ENCODE measurements at regions not wholly inside any gene's neighbourhood (a gene's known extent, or its start where the extent isn't known, plus 50 kb on each side); places are given as distances from the start of the nearest gene placed in this dataset.
"Not testable (repeated sequence)": the region's sequence is repeated elsewhere in the genome, so short reads cannot be mapped to it uniquely, and the experiment has no call there.

- H3K27ac ChIP-seq (ENCODE audit: low read depth, low read length); H3K9me3 ChIP-seq (ENCODE audit: control insufficient read depth in 1 of 2, low read length in 2 of 2); H3K9me3 Mint-ChIP-seq; H3K4me3 Mint-ChIP-seq; H3K36me3 ChIP-seq (ENCODE audit: insufficient read depth, low read length); POLR2A ChIA-PET (ENCODE audit: partially characterized antibody); H3K27me3 ChIP-seq (ENCODE audit: insufficient read depth, low read length); H3K4me1 ChIP-seq (ENCODE audit: insufficient read depth, low read length); H3K27me3 Mint-ChIP-seq; CTCF ChIA-PET (ENCODE audit: partially characterized antibody); H3K27ac Mint-ChIP-seq; H3K4me3 ChIP-seq (ENCODE audit: low read length in 2 of 2); intact Hi-C loops (cut with micrococcal nuclease); H3K4me1 Mint-ChIP-seq; H3K36me3 Mint-ChIP-seq: not testable (repeated sequence)
- DNase-seq = peak in 1 of 5 donors; percentile 4
These were observed 167.1 kb downstream of the PLS3 start for GRCh38 chrX:115727792-115728732.

GRCh38 chrX:115732530-115732929 is 171.6 kb downstream of the PLS3 start:
- H3K27me3 Mint-ChIP-seq; H3K9me3 ChIP-seq (ENCODE audit: control insufficient read depth in 1 of 2, low read length in 2 of 2); H3K27me3 ChIP-seq (ENCODE audit: insufficient read depth, low read length); H3K4me3 Mint-ChIP-seq; H3K4me1 Mint-ChIP-seq; H3K36me3 ChIP-seq (ENCODE audit: insufficient read depth, low read length); H3K27ac Mint-ChIP-seq; H3K4me3 ChIP-seq (ENCODE audit: low read length in 2 of 2); CTCF ChIA-PET (ENCODE audit: partially characterized antibody); H3K36me3 Mint-ChIP-seq; H3K27ac ChIP-seq (ENCODE audit: low read depth, low read length); POLR2A ChIA-PET (ENCODE audit: partially characterized antibody); H3K4me1 ChIP-seq (ENCODE audit: insufficient read depth, low read length); H3K9me3 Mint-ChIP-seq; intact Hi-C loops (cut with micrococcal nuclease); DNase-seq: not testable (repeated sequence)

GRCh38 chrX:115735269-115735668 is 174.3 kb downstream of the PLS3 start:
- H3K36me3 ChIP-seq (ENCODE audit: insufficient read depth, low read length); H3K4me1 Mint-ChIP-seq; H3K4me3 ChIP-seq (ENCODE audit: low read length in 2 of 2); H3K27ac ChIP-seq (ENCODE audit: low read depth, low read length); H3K27me3 Mint-ChIP-seq; POLR2A ChIA-PET (ENCODE audit: partially characterized antibody); H3K9me3 ChIP-seq (ENCODE audit: control insufficient read depth in 1 of 2, low read length in 2 of 2); H3K27ac Mint-ChIP-seq; H3K27me3 ChIP-seq (ENCODE audit: insufficient read depth, low read length); CTCF ChIA-PET (ENCODE audit: partially characterized antibody); H3K4me1 ChIP-seq (ENCODE audit: insufficient read depth, low read length); H3K9me3 Mint-ChIP-seq; H3K36me3 Mint-ChIP-seq; intact Hi-C loops (cut with micrococcal nuclease): not testable (repeated sequence)
- DNase-seq = peak in 2 of 5 donors; percentile 68 to 88
- H3K4me3 Mint-ChIP-seq = peak overlapping the region in 1 of 8 donors; percentile 65
